ENCODE measurements at regions not wholly inside any gene's neighbourhood (a gene's known extent, or its start where the extent isn't known, plus 50 kb on each side); places are given as distances from the start of the nearest gene placed in this dataset.

GRCh38 chr12:97767347-97767746, 304.7 kb downstream of the RMST start:
- TF ChIP-seq EZH2 (optimal IDR thresholded peaks at IDR 0.05; ENCODE audit: low read depth, low read length) = no peak
- TF ChIP-seq CTCF (IDR thresholded peaks at IDR 0.05; ENCODE audit: low read length) = no peak
- no peak for TF ChIP-seq EZH2phosphoT487 (IDR thresholded peaks at IDR 0.05; ENCODE audit: low read length)
